ENCODE measurements at regions not wholly inside any gene's neighbourhood (a gene's known extent, or its start where the extent isn't known, plus 50 kb on each side); places are given as distances from the start of the nearest gene placed in this dataset.
"Not testable (repeated sequence)": the region's sequence is repeated elsewhere in the genome, so short reads cannot be mapped to it uniquely, and the experiment has no call there.

DNA sequence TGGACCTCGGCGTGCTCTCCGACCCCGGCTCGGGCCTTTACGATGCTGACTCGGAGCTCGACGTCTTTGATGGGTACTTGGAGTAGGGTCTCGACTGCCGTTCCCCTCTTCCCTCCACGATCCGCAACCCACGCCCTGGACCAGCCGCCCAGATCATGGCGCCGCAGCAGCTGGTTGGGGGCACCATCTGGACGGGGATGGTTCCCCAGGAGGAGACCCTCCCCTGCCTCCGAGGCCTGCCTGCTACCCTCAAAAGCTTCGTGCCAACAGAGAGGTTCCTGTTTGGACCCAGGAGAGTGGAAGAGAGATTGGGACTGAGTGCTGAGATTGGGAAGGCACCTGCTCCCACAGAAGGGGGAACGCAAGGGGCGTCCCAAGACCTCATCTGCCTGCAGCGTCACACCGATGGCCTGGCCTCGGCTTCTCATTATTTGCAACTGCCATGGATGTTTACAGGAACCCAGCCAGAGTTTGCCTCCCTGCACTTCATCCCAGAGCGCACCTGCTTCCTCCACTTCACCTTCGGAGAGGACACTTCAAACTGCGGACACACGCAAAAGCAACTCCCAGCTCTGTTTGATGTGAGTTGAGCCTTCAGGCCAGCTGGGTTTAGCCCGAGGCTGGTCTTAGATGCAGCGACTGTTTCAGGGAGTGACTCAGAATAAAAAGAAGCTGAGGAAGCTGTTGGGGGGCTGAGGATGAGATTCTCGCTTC lies 58.9 kb downstream of the GOLGA6L7 start:
- peak; percentile 33 for DNase-seq

- not testable (repeated sequence) for DNase-seq
Observed at GRCh38 chr15:28788649-28789400, 59.6 kb downstream of the GOLGA6L7 start.

DNA sequence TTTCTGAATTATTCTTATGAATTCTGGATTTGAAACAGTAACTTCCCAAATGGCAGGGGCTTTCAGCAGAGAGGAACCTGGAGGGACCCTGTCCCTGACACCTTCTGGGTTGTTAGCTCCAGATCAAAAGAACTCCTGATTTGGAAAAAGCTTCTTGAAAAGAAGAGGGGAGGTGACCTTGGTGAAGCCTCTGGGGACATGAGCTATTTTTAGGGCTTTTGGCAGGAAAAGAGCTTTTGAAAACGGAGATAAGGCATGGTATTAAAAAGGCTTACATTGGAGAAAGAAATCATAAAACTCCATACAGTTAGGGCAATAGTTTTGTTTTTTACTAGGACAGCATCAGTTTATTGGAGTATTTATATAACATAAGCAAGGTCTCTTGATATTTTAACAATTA lies 60.3 kb downstream of the GOLGA6L7 start:
- not testable (repeated sequence) for DNase-seq

- no peak for DNase-seq
Observed at GRCh38 chr15:28786521-28786920, 61.9 kb downstream of the GOLGA6L7 start.

DNA sequence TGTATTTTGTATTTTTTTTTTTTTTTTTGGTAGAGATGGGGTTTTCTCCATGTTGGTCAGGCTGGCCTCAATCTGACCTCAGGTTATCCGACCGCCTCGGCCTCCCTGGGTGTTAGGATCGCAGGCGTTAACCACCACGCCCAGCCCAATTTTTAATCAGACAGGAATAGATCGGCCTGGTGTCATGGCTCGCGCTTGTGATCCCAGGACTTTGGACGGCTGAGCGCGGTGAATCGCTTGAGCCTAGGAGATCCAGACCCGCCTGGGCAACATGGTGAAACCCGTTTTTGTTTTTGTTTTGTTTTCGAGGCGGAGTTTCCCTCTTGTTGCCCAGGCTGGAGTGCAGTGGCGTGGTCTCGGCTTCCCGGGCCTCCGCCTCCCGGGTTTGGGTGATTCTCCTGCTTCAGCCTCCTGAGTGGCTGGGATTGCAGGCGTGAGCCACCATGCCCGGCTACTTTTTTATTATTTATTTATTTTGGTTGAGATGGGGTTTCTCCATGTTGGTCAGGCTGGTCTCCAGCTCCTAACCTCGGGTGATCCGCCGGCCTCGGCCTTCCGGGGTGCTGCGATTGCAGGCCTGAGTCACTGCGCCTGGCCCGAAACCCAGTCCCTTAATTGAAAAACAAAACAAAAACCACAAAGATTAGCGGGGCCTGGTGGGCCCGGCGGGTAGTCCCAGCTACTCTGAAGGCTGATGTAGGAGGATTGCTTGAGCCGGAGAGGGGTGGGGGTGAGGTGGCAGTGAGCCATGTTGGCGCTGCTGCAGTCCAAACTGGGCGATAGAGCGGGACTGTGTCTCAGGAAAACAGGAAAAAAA lies 63.9 kb downstream of the GOLGA6L7 start:
- DNase-seq: not testable (repeated sequence)

GRCh38 chr15:28783873-28784272 lies 64.6 kb downstream of the GOLGA6L7 start:
- no peak for DNase-seq

DNA sequence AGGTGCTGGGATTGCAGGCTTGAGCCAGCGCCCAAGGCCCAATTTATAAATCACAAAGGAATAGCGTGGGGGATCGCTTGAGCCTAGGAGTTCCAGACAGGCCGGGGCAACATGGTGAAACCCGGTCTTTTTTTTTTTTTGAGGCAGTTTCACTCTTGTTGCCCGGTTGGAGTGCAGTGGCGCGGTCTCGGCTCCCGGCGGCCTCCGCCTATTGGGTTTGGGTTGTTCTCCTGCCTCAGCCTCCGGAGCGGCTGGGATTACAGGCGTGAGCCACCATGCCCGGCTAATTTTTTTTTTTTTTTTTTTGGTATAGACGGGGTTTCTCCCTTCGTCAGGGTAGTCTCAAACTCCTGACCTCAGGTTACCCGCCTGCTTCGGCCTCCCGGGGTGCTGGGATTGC lies 65.0 kb downstream of the GOLGA6L7 start:
- no peak for DNase-seq

DNA sequence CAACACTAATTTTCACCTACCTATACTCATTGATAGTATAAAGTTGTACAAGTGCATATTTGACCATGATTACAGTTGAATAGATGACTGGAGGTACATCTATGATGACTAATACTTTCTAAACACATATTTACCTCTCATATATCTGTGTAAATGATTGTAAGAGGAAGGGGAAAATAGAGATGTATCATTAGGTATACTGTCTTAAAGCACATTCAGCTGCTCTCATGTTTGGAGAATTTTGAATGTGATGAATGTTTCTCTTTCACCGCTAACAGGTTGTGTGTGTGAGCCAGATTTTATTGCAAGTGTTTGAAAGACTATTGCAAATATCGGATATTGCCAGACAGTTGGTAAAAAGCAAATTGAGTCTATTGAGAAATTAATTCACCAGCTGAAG lies 66.2 kb upstream of the GOLGA8M start:
- DNase-seq: not testable (repeated sequence)

GRCh38 chr15:28772857-28773256 lies 60.6 kb upstream of the GOLGA8M start:
- DNase-seq: not testable (repeated sequence)

All from activated gamma-delta T cell treated with Interleukin-2 at 50 U/mL for 16 hours (primary cell).